Endodermal cell (in vitro differentiated cells): ENCODE measurements at regions not wholly inside any gene's neighbourhood (a gene's known extent, or its start where the extent isn't known, plus 50 kb on each side); places are given as distances from the start of the nearest gene placed in this dataset.

ENCODE experiments used
- DNase-seq: peaks from one replicate; pipeline ENCODE4 v3.0.0-alpha.2; 2017
- H3K27ac ChIP-seq: 2 replicates; pipeline ENCODE4 v1.5.1; 2013; ENCODE audit warnings: mild to moderate bottlenecking, low read depth, low read length, moderate library complexity
- H3K27me3 ChIP-seq: 2 replicates; pipeline ENCODE4 v1.6.1; 2013; ENCODE audit warnings: mild to moderate bottlenecking, low read length, moderate library complexity; ENCODE audit not compliant: insufficient read depth, control insufficient read depth, poor library complexity, severe bottlenecking
- H3K36me3 ChIP-seq: 2 replicates; pipeline ENCODE4 v1.7.0; 2013; ENCODE audit warnings: mild to moderate bottlenecking, low read length, moderate library complexity; ENCODE audit not compliant: control insufficient read depth, insufficient read depth
- H3K4me1 ChIP-seq: one replicate; pipeline ENCODE4 v1.7.0; 2013; ENCODE audit warnings: low read length; ENCODE audit not compliant: control insufficient read depth, insufficient read depth
- H3K4me3 ChIP-seq: 2 replicates; pipeline ENCODE4 v1.5.1; 2013; ENCODE audit warnings: mild to moderate bottlenecking, low read length, moderate library complexity
- H3K9ac ChIP-seq: 2 replicates; pipeline ENCODE4 v1.6.1; 2013; ENCODE audit warnings: mild to moderate bottlenecking, low read length, moderate library complexity; ENCODE audit not compliant: poor library complexity, severe bottlenecking; ENCODE audit errors: extremely low read depth
- H3K9me3 ChIP-seq: 2 replicates; pipeline ENCODE4 v1.6.1; 2013; ENCODE audit warnings: mild to moderate bottlenecking, low read length, moderate library complexity; ENCODE audit not compliant: control insufficient read depth
- H3K27ac Mint-ChIP-seq: 2 replicates; pipeline ENCODE4 v1.8.0; 2020; ENCODE audit warnings: mixed read lengths
- H3K27me3 Mint-ChIP-seq: 2 replicates; pipeline ENCODE4 v1.8.0; 2021; ENCODE audit warnings: mild to moderate bottlenecking, mixed read lengths; ENCODE audit not compliant: insufficient read depth
- H3K36me3 Mint-ChIP-seq: 2 replicates; pipeline ENCODE4 v1.8.0; 2020; ENCODE audit warnings: low read depth, mixed read lengths
- H3K4me1 Mint-ChIP-seq: 2 replicates; pipeline ENCODE4 v1.8.0; 2020; ENCODE audit warnings: mixed read lengths
- H3K4me3 Mint-ChIP-seq: 2 replicates; pipeline ENCODE4 v1.8.0; 2020; ENCODE audit warnings: mild to moderate bottlenecking, moderate library complexity, mixed read lengths
- H3K9me3 Mint-ChIP-seq: 2 replicates; pipeline ENCODE4 v1.8.0; 2020; ENCODE audit warnings: mild to moderate bottlenecking, mixed read lengths
- CTCF ChIP-seq: fragments of 200-600 bp; sonication (generic); conservative IDR thresholded peaks from 2 replicates; pipeline ENCODE4 v1.5.0; 2021; ENCODE audit warnings: antibody characterized with exemption, mild to moderate bottlenecking
- WGBS, 2 experiments: methylation state at CpG; one replicate each; pipeline versions ENCODE4 v1.1.5 to v1.1.7; 2013; ENCODE audit warnings: missing lambda C conversion rate in 2 of 2, mixed read lengths in 1 of 2; ENCODE audit not compliant: insufficient coverage in 1 of 2, insufficient read length in 1 of 2; 5-methylcytosine and 5-hydroxymethylcytosine counted together

GRCh38 chr7:110224643-110225042, 866.3 kb upstream of the LRRN3 start:
- DNase-seq, result no peak
- no peaks in the 10 kb centered on the region for H3K27me3 ChIP-seq
- Mint-ChIP-seq H3K9me3 (no peaks in the 10 kb centered on the region), H3K27ac (no peak overlapping the region), H3K4me1 (peaks cover 10% of the 10 kb centered on the region), H3K36me3 (no peaks in the 10 kb centered on the region), H3K27me3 (no peaks in the 10 kb centered on the region), H3K4me3 (no peak overlapping the region)
- no peaks in the 10 kb centered on the region for H3K9me3 ChIP-seq
- no peak overlapping the region for H3K9ac ChIP-seq
- H3K4me3 ChIP-seq, result no peak overlapping the region
- TF ChIP-seq CTCF, result no peak
- H3K36me3 ChIP-seq, result no peaks in the 10 kb centered on the region
- no peak overlapping the region for H3K27ac ChIP-seq
- H3K4me1 ChIP-seq, result no peaks in the 10 kb centered on the region

GRCh38 chr7:110246118-110246517, 844.8 kb upstream of the LRRN3 start:
- no peak overlapping the region for H3K27ac Mint-ChIP-seq
- Histone ChIP-seq H3K9me3 (no peaks in the 10 kb centered on the region), H3K27me3 (no peaks in the 10 kb centered on the region), H3K4me1 (no peaks in the 10 kb centered on the region), H3K4me3 (no peak overlapping the region), H3K27ac (no peak overlapping the region), H3K9ac (no peak overlapping the region), H3K36me3 (no peaks in the 10 kb centered on the region)
- DNase-seq, result no peak
- no peaks in the 10 kb centered on the region for H3K27me3 Mint-ChIP-seq
- WGBS, 2 experiments, result 80% methylated on average over 1 of the region's 1 CpG; no CpG with 5 or more reads in 1 of the 2 experiments
- no peaks in the 10 kb centered on the region for H3K4me1 Mint-ChIP-seq
- H3K4me3 Mint-ChIP-seq, result no peak overlapping the region
- no peak for TF ChIP-seq CTCF
- peaks cover 3% of the 10 kb centered on the region for H3K9me3 Mint-ChIP-seq
- H3K36me3 Mint-ChIP-seq, result peaks cover 1% of the 10 kb centered on the region

GRCh38 chr7:110253093-110253492, 837.8 kb upstream of the LRRN3 start:
- TF ChIP-seq CTCF, result no peak
- no peak overlapping the region for H3K4me3 Mint-ChIP-seq
- H3K27ac Mint-ChIP-seq, result no peak overlapping the region
- no peak for DNase-seq
- H3K27me3 ChIP-seq, result no peaks in the 10 kb centered on the region
- no peaks in the 10 kb centered on the region for H3K36me3 Mint-ChIP-seq
- WGBS, 2 experiments, result 93 to 96% methylated on average over 3 to 4 of the region's 4 CpGs
- no peaks in the 10 kb centered on the region for H3K9me3 Mint-ChIP-seq
- no peaks in the 10 kb centered on the region for H3K9me3 ChIP-seq
- H3K36me3 ChIP-seq, result no peaks in the 10 kb centered on the region
- H3K27ac ChIP-seq, result no peak overlapping the region
- H3K4me3 ChIP-seq, result no peak overlapping the region
- H3K27me3 Mint-ChIP-seq, result no peaks in the 10 kb centered on the region
- no peak overlapping the region for H3K9ac ChIP-seq
- H3K4me1 ChIP-seq, result peaks cover 7% of the 10 kb centered on the region
- H3K4me1 Mint-ChIP-seq, result peaks cover 3% of the 10 kb centered on the region
